ENCODE measurements at regions not wholly inside any gene's neighbourhood (a gene's known extent, or its start where the extent isn't known, plus 50 kb on each side); places are given as distances from the start of the nearest gene placed in this dataset.

GRCh38 chr2:8270699-8271098 is 411.2 kb upstream of the ID2 start:
- TF ChIP-seq CTCF (conservative IDR thresholded peaks at IDR 0.05; ENCODE audit: low read length) (no peak), EZH2phosphoT487 (IDR thresholded peaks at IDR 0.05; ENCODE audit: borderline replicate concordance) (no peak)

All from Loucy (cell line).